Colonic mucosa (tissue), 4 donors: ENCODE measurements at regions not wholly inside any gene's neighbourhood (a gene's known extent, or its start where the extent isn't known, plus 50 kb on each side); places are given as distances from the start of the nearest gene placed in this dataset.
"Not testable (repeated sequence)": the region's sequence is repeated elsewhere in the genome, so short reads cannot be mapped to it uniquely, and the experiment has no call there.

Experiments
- DNase-seq: peaks from one replicate; pipeline ENCODE4 v3.0.0-alpha.2; 2020
- H3K27ac ChIP-seq: fragments of 200-600 bp; one replicate; pipeline ENCODE4 v1.8.0; 2021
- H3K27me3 ChIP-seq: fragments of 200-600 bp; one replicate; pipeline ENCODE4 v1.8.0; 2021
- H3K36me3 ChIP-seq: fragments of 200-600 bp; one replicate; pipeline ENCODE4 v1.8.0; 2021
- H3K4me1 ChIP-seq: fragments of 200-600 bp; one replicate; pipeline ENCODE4 v1.8.0; 2021; ENCODE audit warnings: mild to moderate bottlenecking
- H3K4me3 ChIP-seq: fragments of 200-600 bp; one replicate; pipeline ENCODE4 v1.8.0; 2021
- H3K9ac ChIP-seq, 2 donors: one replicate each; pipeline ENCODE4 v1.7.0; 2013; ENCODE audit warnings: control low read depth in 2 of 2, low read depth in 2 of 2, low read length in 2 of 2
- H3K9me3 ChIP-seq: fragments of 200-600 bp; one replicate; pipeline ENCODE4 v1.8.0; 2021
- intact Hi-C: fragments of 100-400 bp; cut with DNase I; formaldehyde crosslinking; loops from one replicate; pipeline ENCODE4 v1.14.1; 2022
- TF ChIP-seq, protein P1 (sequence below): fragments of 200-600 bp; IDR thresholded peaks from one replicate; pipeline ENCODE4 v1.8.0; 2022; ENCODE audit warnings: antibody characterized with exemption, mild to moderate bottlenecking
- donor health status: healthy.
- donor health status: DM: no; HTN: no; CAD: no.
- donor health status: DM: no; HTN: no; CAD: no.

DNA sequence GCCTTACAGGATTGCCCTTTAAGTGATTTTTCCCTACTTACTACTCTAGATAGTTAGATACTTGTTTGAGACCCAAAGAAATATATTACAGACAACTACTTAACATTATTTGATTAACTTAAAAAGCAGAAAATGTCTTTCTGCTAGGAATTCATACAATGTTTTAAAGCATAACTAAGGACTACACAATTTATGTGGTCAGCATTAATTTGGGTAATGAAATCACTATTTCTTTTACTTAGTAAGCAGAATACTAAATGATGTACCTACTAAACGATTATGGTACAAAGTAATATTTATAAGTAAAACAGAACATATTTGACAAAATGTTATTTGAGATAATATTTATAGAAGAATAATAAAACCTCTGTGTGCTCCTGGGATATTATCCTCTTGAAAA lies 371.9 kb upstream of the ARRDC3 start:
- Histone ChIP-seq H3K9me3 (no peaks in the 10 kb centered on the region), H3K4me3 (no peak overlapping the region), H3K36me3 (no peaks in the 10 kb centered on the region), H3K4me1 (no peaks in the 10 kb centered on the region), H3K9ac (no peak overlapping the region), H3K27ac (no peak overlapping the region), H3K27me3 (no peaks in the 10 kb centered on the region)
- intact Hi-C loops: no loop called here
- TF ChIP-seq, protein P1, sequence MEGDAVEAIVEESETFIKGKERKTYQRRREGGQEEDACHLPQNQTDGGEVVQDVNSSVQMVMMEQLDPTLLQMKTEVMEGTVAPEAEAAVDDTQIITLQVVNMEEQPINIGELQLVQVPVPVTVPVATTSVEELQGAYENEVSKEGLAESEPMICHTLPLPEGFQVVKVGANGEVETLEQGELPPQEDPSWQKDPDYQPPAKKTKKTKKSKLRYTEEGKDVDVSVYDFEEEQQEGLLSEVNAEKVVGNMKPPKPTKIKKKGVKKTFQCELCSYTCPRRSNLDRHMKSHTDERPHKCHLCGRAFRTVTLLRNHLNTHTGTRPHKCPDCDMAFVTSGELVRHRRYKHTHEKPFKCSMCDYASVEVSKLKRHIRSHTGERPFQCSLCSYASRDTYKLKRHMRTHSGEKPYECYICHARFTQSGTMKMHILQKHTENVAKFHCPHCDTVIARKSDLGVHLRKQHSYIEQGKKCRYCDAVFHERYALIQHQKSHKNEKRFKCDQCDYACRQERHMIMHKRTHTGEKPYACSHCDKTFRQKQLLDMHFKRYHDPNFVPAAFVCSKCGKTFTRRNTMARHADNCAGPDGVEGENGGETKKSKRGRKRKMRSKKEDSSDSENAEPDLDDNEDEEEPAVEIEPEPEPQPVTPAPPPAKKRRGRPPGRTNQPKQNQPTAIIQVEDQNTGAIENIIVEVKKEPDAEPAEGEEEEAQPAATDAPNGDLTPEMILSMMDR: no peak
- DNase-seq: no peak

DNA sequence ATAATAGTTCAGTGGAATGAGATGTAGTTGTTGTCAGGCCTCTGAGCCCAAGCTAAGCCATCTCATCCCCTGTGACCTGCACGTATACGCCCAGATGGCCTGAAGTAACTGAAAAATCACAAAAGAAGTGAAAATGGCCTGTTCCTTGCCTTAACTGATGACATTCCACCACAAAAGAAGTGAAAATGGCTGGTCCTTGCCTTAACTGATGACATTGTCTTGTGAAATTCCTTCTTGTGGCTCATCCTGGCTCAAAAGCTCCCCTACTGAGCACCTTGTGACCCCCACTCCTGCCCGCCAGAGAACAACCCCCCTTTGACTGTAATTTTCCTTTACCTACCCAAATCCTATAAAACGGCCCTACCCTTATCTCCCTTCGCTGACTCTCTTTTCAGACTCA lies 361.4 kb upstream of the ARRDC3 start:
- H3K9ac ChIP-seq, intact Hi-C loops, H3K9me3 ChIP-seq, H3K27me3 ChIP-seq, H3K4me1 ChIP-seq, H3K4me3 ChIP-seq, H3K27ac ChIP-seq, DNase-seq, H3K36me3 ChIP-seq: not testable (repeated sequence)

DNA sequence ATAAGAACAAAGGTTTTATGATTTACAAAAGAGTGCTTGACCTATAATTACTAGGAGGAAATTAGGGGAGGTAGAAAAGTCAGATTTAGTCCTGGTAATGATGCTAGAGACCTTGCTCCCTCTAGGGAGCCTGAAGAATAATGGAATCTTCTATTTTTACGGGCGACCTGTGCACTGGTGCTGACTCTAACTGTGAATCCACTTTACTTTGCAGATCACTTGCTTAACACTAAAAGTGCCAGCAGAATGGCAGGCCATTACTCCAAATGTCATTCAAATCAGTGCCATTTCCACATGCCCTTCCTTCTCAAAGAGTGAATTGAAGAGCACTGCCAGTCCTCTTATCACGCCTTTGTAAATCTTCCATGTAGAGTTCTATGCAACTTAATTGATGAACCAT lies 359.4 kb upstream of the ARRDC3 start:
- Histone ChIP-seq H3K27me3 (no peaks in the 10 kb centered on the region), H3K9ac (no peak overlapping the region), H3K9me3 (no peaks in the 10 kb centered on the region), H3K4me1 (no peaks in the 10 kb centered on the region), H3K27ac (no peak overlapping the region), H3K4me3 (no peak overlapping the region), H3K36me3 (no peaks in the 10 kb centered on the region)
- intact Hi-C loops: no loop called here
- TF ChIP-seq, protein P1: no peak
- DNase-seq: no peak

DNA sequence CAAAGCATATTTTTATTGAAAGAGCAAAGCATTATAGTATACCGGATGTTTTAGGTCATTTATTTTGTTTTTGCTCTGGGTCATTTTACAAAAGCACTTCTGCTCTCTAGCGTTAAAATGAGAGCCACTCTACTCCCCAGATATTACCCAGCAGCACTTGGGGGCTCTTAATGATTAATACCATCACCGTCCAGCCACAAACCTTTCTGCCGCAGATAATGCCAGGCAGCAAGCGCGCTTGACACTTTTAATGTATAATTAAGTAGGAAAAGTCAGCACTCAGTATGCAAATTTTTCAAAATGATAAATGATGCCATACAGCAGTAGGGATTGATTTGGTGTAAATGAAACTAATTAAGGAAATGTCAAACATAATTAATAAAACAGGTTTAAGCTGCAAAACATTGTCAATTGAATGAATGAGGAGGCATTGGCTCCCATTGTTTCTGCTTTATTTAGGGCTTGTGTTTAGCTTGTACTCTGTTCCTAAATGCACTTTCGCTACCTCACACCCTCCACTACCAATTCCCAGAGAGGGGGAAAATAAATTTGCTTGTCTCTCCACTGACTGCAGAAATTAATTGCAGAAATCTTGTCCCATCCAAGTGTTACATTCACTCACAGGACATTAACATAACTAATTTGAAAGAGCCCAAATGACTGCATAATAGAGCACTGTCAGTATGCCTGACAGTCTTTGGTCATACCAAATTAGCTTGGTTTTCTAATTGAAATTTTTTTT lies 358.8 kb upstream of the ARRDC3 start:
- H3K27me3 ChIP-seq: no peaks in the 10 kb centered on the region
- no peaks in the 10 kb centered on the region for H3K9me3 ChIP-seq
- H3K4me3 ChIP-seq: no peak overlapping the region
- no peaks in the 10 kb centered on the region for H3K4me1 ChIP-seq
- H3K27ac ChIP-seq: no peak overlapping the region
- H3K36me3 ChIP-seq: no peaks in the 10 kb centered on the region
- H3K9ac ChIP-seq: no peak overlapping the region
- TF ChIP-seq, protein P1: no peak
- DNase-seq: no peak
- intact Hi-C loops: no loop called here

DNA sequence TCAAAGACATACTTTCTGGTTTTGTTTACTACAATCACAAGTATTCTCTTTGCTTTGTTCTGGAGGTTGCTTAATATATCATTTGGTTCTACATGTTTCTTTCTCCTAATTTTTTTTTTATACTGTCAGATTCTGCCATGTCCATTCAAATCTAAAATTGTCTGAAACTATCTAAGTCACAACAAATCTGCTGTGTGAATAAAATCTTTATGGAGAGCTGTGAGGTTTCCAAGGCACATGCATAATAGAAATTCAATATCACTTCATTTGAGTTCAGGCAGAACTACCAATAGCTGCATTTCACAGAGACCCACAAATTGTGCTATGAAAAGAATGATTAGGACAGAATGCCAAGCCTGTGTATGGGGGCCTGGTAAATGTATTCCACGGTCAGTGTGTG lies 346.9 kb upstream of the ARRDC3 start:
- no peak for DNase-seq
- intact Hi-C loops: no loop called here
- H3K27ac ChIP-seq: no peak overlapping the region
- H3K36me3 ChIP-seq: no peaks in the 10 kb centered on the region
- H3K9ac ChIP-seq: no peak overlapping the region
- H3K27me3 ChIP-seq: no peaks in the 10 kb centered on the region
- no peak overlapping the region for H3K4me3 ChIP-seq
- H3K4me1 ChIP-seq: no peaks in the 10 kb centered on the region
- no peaks in the 10 kb centered on the region for H3K9me3 ChIP-seq
- TF ChIP-seq, protein P1: no peak

DNA sequence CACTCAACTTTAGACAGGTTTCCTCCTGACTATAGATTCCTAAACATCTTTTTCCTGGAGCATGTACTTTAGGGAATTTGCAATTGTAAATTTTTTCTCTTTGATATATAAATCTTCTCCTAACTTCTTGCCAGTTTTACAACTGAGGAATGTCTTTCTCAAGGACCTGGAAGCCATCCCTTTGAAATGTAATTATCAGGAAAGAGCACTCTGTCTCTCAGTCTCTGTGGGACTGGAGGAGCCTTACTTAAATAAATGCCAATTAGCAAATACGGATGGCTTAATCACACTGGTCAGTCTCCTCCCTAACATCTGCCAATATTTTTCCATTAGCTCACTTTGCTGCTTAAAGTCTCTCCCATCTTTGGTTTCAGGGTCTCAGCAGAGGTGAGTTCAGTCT lies 344.3 kb upstream of the ARRDC3 start:
- Histone ChIP-seq H3K9me3 (no peaks in the 10 kb centered on the region), H3K4me3 (no peak overlapping the region), H3K27me3 (no peaks in the 10 kb centered on the region), H3K4me1 (no peaks in the 10 kb centered on the region), H3K36me3 (no peaks in the 10 kb centered on the region), H3K27ac (no peak overlapping the region), H3K9ac (no peak overlapping the region)
- intact Hi-C loops: no loop called here
- DNase-seq: no peak
- TF ChIP-seq, protein P1: no peak
